Testis (tissue), 2 donors: ENCODE measurements at regions not wholly inside any gene's neighbourhood (a gene's known extent, or its start where the extent isn't known, plus 50 kb on each side); places are given as distances from the start of the nearest gene placed in this dataset.

Experiments
- DNase-seq: peaks from one replicate; pipeline ENCODE4 v3.0.0-alpha.2; 2019
- H3K27ac ChIP-seq, 2 donors: fragments of 200-600 bp; sonication (generic); one replicate each; pipeline ENCODE4 v1.5.1; 2019
- H3K27me3 ChIP-seq: fragments of 200-600 bp; sonication (generic); one replicate; pipeline ENCODE4 v1.5.1; 2019
- H3K36me3 ChIP-seq: fragments of 200-600 bp; sonication (generic); one replicate; pipeline ENCODE4 v1.5.1; 2017; ENCODE audit warnings: low read depth; ENCODE audit errors: missing control alignments
- H3K4me1 ChIP-seq: fragments of 200-600 bp; sonication (generic); one replicate; pipeline ENCODE4 v1.5.1; 2019
- H3K4me3 ChIP-seq, 2 donors: fragments of 200-600 bp; sonication (generic); one replicate each; pipeline ENCODE4 v1.5.1; 2017 to 2019
- H3K9me3 ChIP-seq: fragments of 200-600 bp; sonication (generic); one replicate; pipeline ENCODE4 v1.5.1; 2017
- CTCF ChIP-seq, 3 experiments: fragments of 450-650 bp in 2 of 3; fragments of 200-600 bp in 1 of 3; sonication (generic) in 1 of 3; IDR thresholded peaks; one replicate each; pipeline ENCODE4 v1.5.1; 2016 to 2019; ENCODE audit warnings: antibody characterized with exemption in 3 of 3, mild to moderate bottlenecking in 2 of 3, moderate library complexity in 1 of 3
- POLR2A ChIP-seq: fragments of 450-650 bp; IDR thresholded peaks from one replicate; pipeline ENCODE4 v1.6.1; 2017; ENCODE audit warnings: antibody characterized with exemption, mild to moderate bottlenecking, moderate library complexity
- WGBS, 2 donors: methylation state at CpG; one replicate each; pipeline ENCODE4 v1.1.5; 2018; 5-methylcytosine and 5-hydroxymethylcytosine counted together
- intact Hi-C: fragments of 100-400 bp; cut with DNase I; formaldehyde crosslinking; loops from one replicate; pipeline ENCODE4 v1.15.1; 2023; ENCODE audit warnings: low total_unique reads

DNA sequence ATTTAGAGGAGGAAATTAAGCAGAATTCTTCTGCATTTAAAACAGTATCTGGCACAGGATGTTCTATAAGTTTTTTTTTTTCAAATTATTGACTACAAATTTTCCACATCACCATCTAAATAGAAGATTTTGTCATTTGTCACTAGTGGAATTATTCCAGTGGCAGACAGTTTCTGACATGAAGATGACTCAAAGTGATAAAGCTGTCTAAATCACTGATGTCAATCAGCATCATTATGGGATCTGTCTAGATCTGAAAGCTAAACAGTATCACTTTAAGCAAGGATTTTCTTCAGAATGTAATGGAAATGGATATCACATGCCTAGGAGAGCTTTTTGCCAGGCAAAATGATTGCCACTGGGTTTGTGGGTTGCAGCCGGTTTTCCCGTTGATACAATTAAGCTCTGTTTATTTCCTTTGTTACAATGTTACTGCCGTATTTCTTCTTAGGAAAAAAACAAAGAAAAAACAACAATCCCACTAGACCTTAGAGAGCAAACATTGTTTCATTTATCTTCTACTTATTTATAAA lies 1657.0 kb upstream of the PRR20A start:
- peak; percentile 31 for DNase-seq
- Histone ChIP-seq H3K4me3 (no peak overlapping the region), H3K27me3 (no peaks in the 10 kb centered on the region), H3K36me3 (no peaks in the 10 kb centered on the region), H3K9me3 (no peaks in the 10 kb centered on the region), H3K4me1 (no peaks in the 10 kb centered on the region), H3K27ac (no peak overlapping the region)
- 34 to 36% methylated on average over 3 of the region's 3 CpGs for WGBS, 2 donors
- TF ChIP-seq CTCF (IDR thresholded peaks at IDR 0.05) (no peak), POLR2A (no peak)
- intact Hi-C loops: no loop called here

DNA sequence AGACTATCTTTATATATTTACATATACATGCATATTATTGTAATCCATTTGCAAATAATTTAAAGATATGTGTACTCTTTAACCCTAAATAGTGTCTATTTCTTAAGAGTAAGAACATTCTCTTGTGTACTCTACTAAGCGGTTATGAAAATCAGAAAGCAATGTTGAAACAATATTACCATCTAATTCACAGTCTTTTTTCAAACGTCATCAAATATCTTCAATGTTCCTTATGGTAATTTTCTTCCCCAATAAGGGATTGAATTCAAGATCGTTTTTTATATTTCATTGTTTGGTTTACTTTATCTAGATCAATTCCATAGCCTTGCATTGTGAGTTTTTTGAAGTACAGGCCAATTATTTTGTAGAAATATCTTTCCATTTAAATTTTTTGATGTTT lies 1647.4 kb upstream of the PRR20A start:
- no peak for DNase-seq
- TF ChIP-seq POLR2A (no peak), CTCF (IDR thresholded peaks at IDR 0.05) (no peak)
- intact Hi-C loops: no loop called here

DNA sequence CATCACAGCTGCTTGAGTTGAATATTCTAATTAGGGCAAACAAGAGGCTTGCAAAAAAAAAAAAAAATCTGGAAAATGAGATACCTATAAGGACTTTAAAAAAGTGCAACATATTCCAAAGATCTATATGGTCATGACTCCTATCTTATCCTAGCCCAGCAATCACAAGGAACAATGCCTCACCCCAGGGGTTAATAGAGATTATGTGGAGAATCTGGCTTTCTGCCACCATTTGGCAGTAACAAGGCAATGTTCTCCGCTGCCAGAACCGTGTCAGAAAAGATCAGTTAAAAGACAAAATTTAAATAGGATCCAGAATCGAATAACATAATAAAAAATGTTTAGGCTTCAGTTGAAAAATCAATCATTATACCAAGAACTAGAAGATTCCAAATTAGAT lies 1643.2 kb upstream of the PRR20A start:
- Histone ChIP-seq H3K27me3 (no peaks in the 10 kb centered on the region), H3K4me1 (no peaks in the 10 kb centered on the region), H3K4me3 (no peak overlapping the region), H3K9me3 (no peaks in the 10 kb centered on the region), H3K27ac (no peak overlapping the region), H3K36me3 (no peaks in the 10 kb centered on the region)
- TF ChIP-seq POLR2A (no peak), CTCF (IDR thresholded peaks at IDR 0.05) (no peak)
- no peak for DNase-seq
- intact Hi-C loops: no loop called here
- 48 to 74% methylated on average over 3 of the region's 3 CpGs for WGBS, 2 donors

More for the DNA sequence above, 1647.4 kb upstream of the PRR20A start:
- WGBS, 2 donors: 77 to 79% methylated on average over 3 of the region's 3 CpGs
- Histone ChIP-seq H3K36me3 (no peaks in the 10 kb centered on the region), H3K4me3 (no peak overlapping the region), H3K27ac (no peak overlapping the region), H3K9me3 (no peaks in the 10 kb centered on the region), H3K27me3 (no peaks in the 10 kb centered on the region), H3K4me1 (no peaks in the 10 kb centered on the region)

DNA sequence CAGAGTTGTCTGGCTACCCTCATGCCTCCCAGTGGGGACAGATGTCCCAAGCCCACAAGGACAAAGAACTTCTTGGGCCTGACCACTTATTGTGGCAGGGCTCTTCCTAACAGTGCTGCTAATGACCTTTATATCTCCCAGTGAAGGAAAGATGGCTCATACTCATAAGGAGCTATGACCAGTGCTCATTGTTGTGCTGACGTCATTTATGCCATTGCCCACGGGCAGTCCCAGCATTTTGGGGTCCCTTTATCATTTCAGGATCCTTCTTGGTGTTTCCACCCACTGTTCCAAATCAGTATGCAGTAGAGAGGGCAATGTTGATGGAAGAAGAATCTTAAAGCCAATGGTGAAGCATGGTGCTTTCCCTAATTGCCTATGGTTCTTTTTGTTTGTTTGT lies 1640.0 kb upstream of the PRR20A start:
- no peak for DNase-seq
- Histone ChIP-seq H3K4me1 (no peaks in the 10 kb centered on the region), H3K9me3 (no peaks in the 10 kb centered on the region), H3K27me3 (no peaks in the 10 kb centered on the region), H3K4me3 (no peak overlapping the region), H3K36me3 (no peaks in the 10 kb centered on the region), H3K27ac (no peak overlapping the region)
- 80 to 81% methylated on average over 2 of the region's 2 CpGs for WGBS, 2 donors
- intact Hi-C loops: no loop called here
- no peak for TF ChIP-seq POLR2A
- TF ChIP-seq CTCF (IDR thresholded peaks at IDR 0.05): no peak

- no peaks in the 10 kb centered on the region for H3K4me1 ChIP-seq
- TF ChIP-seq POLR2A: no peak
- no peak for TF ChIP-seq CTCF (IDR thresholded peaks at IDR 0.05)
- H3K4me3 ChIP-seq: no peak overlapping the region
- H3K36me3 ChIP-seq: no peaks in the 10 kb centered on the region
- H3K27me3 ChIP-seq: no peaks in the 10 kb centered on the region
- intact Hi-C loops: no loop called here
- 30 to 55% methylated on average over 1 of the region's 1 CpG for WGBS, 2 donors
- H3K9me3 ChIP-seq: no peaks in the 10 kb centered on the region
- no peak overlapping the region for H3K27ac ChIP-seq
- no peak for DNase-seq
Observed at GRCh38 chr13:55516610-55517009, 1624.1 kb upstream of the PRR20A start.
